Naive thymus-derived CD8-positive, alpha-beta T cell (primary cell): ENCODE measurements at regions not wholly inside any gene's neighbourhood (a gene's known extent, or its start where the extent isn't known, plus 50 kb on each side); places are given as distances from the start of the nearest gene placed in this dataset.
"Not testable (repeated sequence)": the region's sequence is repeated elsewhere in the genome, so short reads cannot be mapped to it uniquely, and the experiment has no call there.

ENCODE experiments used
- ATAC-seq, 2 donors: fragments of 150-1000 bp; cut with Tn5 transposase in 1 of 2; sonication (Bioruptor Pico), chemical (Tn5 transposase) in 1 of 2; 1 replicate in 1 of 2; 2 replicates in 1 of 2; pipeline ENCODE4 v1.10.0; 2021; ENCODE audit warnings: mild to moderate bottlenecking in 2 of 2, moderate library complexity in 2 of 2
- POLR2A ChIA-PET: fragments of 350-600 bp; sonication (Branson Sonifier 250); formaldehyde crosslinking; loops from one replicate; lab custom pipeline; 2021; ENCODE audit warnings: antibody characterized with exemption; lab: Charles Lee
- DNase-seq, 10 donors: peaks; one replicate each; pipeline versions ENCODE4 v3.0.0 to v3.0.0-alpha.2; 2020 to 2022
- H3K27ac Mint-ChIP-seq, 10 donors: one replicate each; pipeline ENCODE4 v1.8.0; 2020 to 2022; ENCODE audit warnings: mild to moderate bottlenecking in 10 of 10, mixed read lengths in 10 of 10, moderate library complexity in 4 of 10, inconsistent platforms in 1 of 10
- H3K27me3 Mint-ChIP-seq, 5 donors: one replicate each; pipeline ENCODE4 v1.8.0; 2021 to 2022; ENCODE audit warnings: mixed read lengths in 5 of 5
- H3K36me3 Mint-ChIP-seq, 3 donors: one replicate each; pipeline ENCODE4 v1.8.0; 2020 to 2022; ENCODE audit warnings: mixed read lengths in 3 of 3, mild to moderate bottlenecking in 2 of 3, inconsistent platforms in 1 of 3
- H3K4me1 Mint-ChIP-seq, 4 donors: one replicate each; pipeline ENCODE4 v1.8.0; 2021 to 2022; ENCODE audit warnings: mixed read lengths in 4 of 4
- H3K4me3 Mint-ChIP-seq, 10 donors: one replicate each; pipeline ENCODE4 v1.8.0; 2020 to 2022; ENCODE audit warnings: mild to moderate bottlenecking in 10 of 10, mixed read lengths in 10 of 10, moderate library complexity in 6 of 10, inconsistent platforms in 1 of 10
- H3K9me3 Mint-ChIP-seq, 9 donors: one replicate each; pipeline ENCODE4 v1.8.0; 2020 to 2022; ENCODE audit warnings: mixed read lengths in 9 of 9, mild to moderate bottlenecking in 3 of 9, inconsistent platforms in 1 of 9, moderate library complexity in 1 of 9

GRCh38 chr12:131268123-131268522 lies 314.4 kb downstream of the ADGRD1 start:
- H3K4me3 Mint-ChIP-seq, H3K4me1 Mint-ChIP-seq, ATAC-seq, H3K36me3 Mint-ChIP-seq, H3K27me3 Mint-ChIP-seq, H3K9me3 Mint-ChIP-seq, DNase-seq, H3K27ac Mint-ChIP-seq, POLR2A ChIA-PET: not testable (repeated sequence)

GRCh38 chr12:131268571-131268970 lies 314.9 kb downstream of the ADGRD1 start:
- H3K4me1 Mint-ChIP-seq, H3K36me3 Mint-ChIP-seq, DNase-seq, POLR2A ChIA-PET, H3K27ac Mint-ChIP-seq, H3K9me3 Mint-ChIP-seq, H3K4me3 Mint-ChIP-seq, ATAC-seq, H3K27me3 Mint-ChIP-seq: not testable (repeated sequence)

GRCh38 chr12:131269551-131269950 lies 315.8 kb downstream of the ADGRD1 start:
- no peaks in the 10 kb centered on the region for H3K4me1 Mint-ChIP-seq
- no peaks in the 10 kb centered on the region for H3K9me3 Mint-ChIP-seq
- no peak overlapping the region for H3K4me3 Mint-ChIP-seq
- no peak overlapping the region for H3K27ac Mint-ChIP-seq
- POLR2A ChIA-PET: no interaction called here
- no peak for ATAC-seq
- DNase-seq: no peak
- no peaks in the 10 kb centered on the region for H3K36me3 Mint-ChIP-seq
- no peaks in the 10 kb centered on the region for H3K27me3 Mint-ChIP-seq

GRCh38 chr12:131269977-131270376 lies 316.3 kb downstream of the ADGRD1 start:
- DNase-seq, H3K36me3 Mint-ChIP-seq, H3K27ac Mint-ChIP-seq, ATAC-seq, POLR2A ChIA-PET, H3K4me3 Mint-ChIP-seq, H3K27me3 Mint-ChIP-seq, H3K4me1 Mint-ChIP-seq, H3K9me3 Mint-ChIP-seq: not testable (repeated sequence)

GRCh38 chr12:131271724-131272123 lies 318.0 kb downstream of the ADGRD1 start:
- ATAC-seq (no peak), DNase-seq (no peak)
- Mint-ChIP-seq H3K27me3 (no peaks in the 10 kb centered on the region), H3K9me3 (no peaks in the 10 kb centered on the region), H3K4me3 (no peak overlapping the region), H3K36me3 (no peaks in the 10 kb centered on the region), H3K4me1 (no peaks in the 10 kb centered on the region), H3K27ac (no peak overlapping the region)
- POLR2A ChIA-PET: no interaction called here

GRCh38 chr12:131272283-131272814 lies 318.6 kb downstream of the ADGRD1 start:
- ATAC-seq, POLR2A ChIA-PET, H3K27me3 Mint-ChIP-seq: not testable (repeated sequence)

GRCh38 chr12:131273291-131273845 lies 319.7 kb downstream of the ADGRD1 start:
- DNase-seq (no peak), ATAC-seq (no peak)
- Mint-ChIP-seq H3K9me3 (no peaks in the 10 kb centered on the region), H3K27me3 (no peaks in the 10 kb centered on the region), H3K4me3 (no peak overlapping the region), H3K36me3 (no peaks in the 10 kb centered on the region), H3K27ac (no peak overlapping the region), H3K4me1 (no peaks in the 10 kb centered on the region)
- POLR2A ChIA-PET: no interaction called here

More at GRCh38 chr12:131272283-131272814, 318.6 kb downstream of the ADGRD1 start:
- not testable (repeated sequence) for H3K27ac Mint-ChIP-seq, DNase-seq, H3K9me3 Mint-ChIP-seq, H3K36me3 Mint-ChIP-seq, H3K4me3 Mint-ChIP-seq, H3K4me1 Mint-ChIP-seq

- Mint-ChIP-seq H3K36me3 (no peaks in the 10 kb centered on the region), H3K4me3 (no peak overlapping the region), H3K27ac (no peak overlapping the region), H3K9me3 (no peaks in the 10 kb centered on the region), H3K4me1 (no peaks in the 10 kb centered on the region), H3K27me3 (no peaks in the 10 kb centered on the region)
- POLR2A ChIA-PET: no interaction called here
- DNase-seq (no peak), ATAC-seq (no peak)
These were observed 320.4 kb downstream of the ADGRD1 start for GRCh38 chr12:131274061-131274460.

- Mint-ChIP-seq H3K36me3 (no peaks in the 10 kb centered on the region), H3K4me3 (no peak overlapping the region), H3K9me3 (no peaks in the 10 kb centered on the region), H3K27ac (no peak overlapping the region), H3K4me1 (no peaks in the 10 kb centered on the region), H3K27me3 (peaks cover 0 to 2% (median 0%) of the 10 kb centered on the region in 5 donors)
- DNase-seq (peak in 1 of 10 donors; percentile 22), ATAC-seq (no peak)
- POLR2A ChIA-PET: no interaction called here
These were observed 321.2 kb downstream of the ADGRD1 start for GRCh38 chr12:131274906-131275305.

GRCh38 chr12:131275824-131276223 lies 322.1 kb downstream of the ADGRD1 start:
- H3K4me3 Mint-ChIP-seq: no peak overlapping the region
- POLR2A ChIA-PET: no interaction called here
- peaks cover 0 to 2% (median 0%) of the 10 kb centered on the region in 5 donors for H3K27me3 Mint-ChIP-seq
- no peaks in the 10 kb centered on the region for H3K4me1 Mint-ChIP-seq
- H3K27ac Mint-ChIP-seq: no peak overlapping the region
- ATAC-seq (no peak), DNase-seq (peak in 1 of 10 donors; percentile 60)
- H3K9me3 Mint-ChIP-seq: no peaks in the 10 kb centered on the region
- H3K36me3 Mint-ChIP-seq: no peaks in the 10 kb centered on the region

GRCh38 chr12:131276501-131277185 lies 322.9 kb downstream of the ADGRD1 start:
- DNase-seq: no peak
- ATAC-seq: no peak
- no peaks in the 10 kb centered on the region for H3K36me3 Mint-ChIP-seq
- no peak overlapping the region for H3K27ac Mint-ChIP-seq
- H3K4me3 Mint-ChIP-seq: no peak overlapping the region
- no peaks in the 10 kb centered on the region for H3K9me3 Mint-ChIP-seq
- POLR2A ChIA-PET: no interaction called here
- H3K4me1 Mint-ChIP-seq: no peaks in the 10 kb centered on the region
- H3K27me3 Mint-ChIP-seq: peaks cover 0 to 2% (median 0%) of the 10 kb centered on the region in 5 donors

GRCh38 chr12:131277186-131278091 lies 323.7 kb downstream of the ADGRD1 start:
- H3K4me3 Mint-ChIP-seq, H3K27me3 Mint-ChIP-seq, H3K9me3 Mint-ChIP-seq, H3K36me3 Mint-ChIP-seq, ATAC-seq, POLR2A ChIA-PET, DNase-seq, H3K4me1 Mint-ChIP-seq, H3K27ac Mint-ChIP-seq: not testable (repeated sequence)
